RWPE2 (cell line): ENCODE measurements at regions not wholly inside any gene's neighbourhood (a gene's known extent, or its start where the extent isn't known, plus 50 kb on each side); places are given as distances from the start of the nearest gene placed in this dataset.

Experiments
- ATAC-seq: fragments of 200-7000 bp; cut with Tn5 transposase; 3 replicates; pipeline ENCODE4 v1.9.1; 2021; ENCODE audit warnings: low read depth
- DNase-seq: peaks from one replicate; pipeline ENCODE4 v3.0.0-alpha.2; 2020; ENCODE audit warnings: low spot score
- H3K27ac ChIP-seq: fragments of 450-650 bp; 2 replicates; pipeline ENCODE4 v1.5.1; 2017; ENCODE audit warnings: mild to moderate bottlenecking; ENCODE audit not compliant: poor library complexity, severe bottlenecking
- H3K27me3 ChIP-seq: fragments of 250-450 bp; sonication (Bioruptor Pico); 2 replicates; pipeline ENCODE4 v1.5.1; 2021; ENCODE audit warnings: mild to moderate bottlenecking, moderate library complexity; ENCODE audit not compliant: insufficient read depth, poor library complexity, severe bottlenecking
- H3K36me3 ChIP-seq: fragments of 250-450 bp; sonication (Bioruptor Pico); 2 replicates; pipeline ENCODE4 v1.5.1; 2020; ENCODE audit warnings: low read depth, mild to moderate bottlenecking, moderate library complexity
- H3K4me1 ChIP-seq: fragments of 250-450 bp; sonication (Bioruptor Pico); 2 replicates; pipeline ENCODE4 v1.5.1; 2021; ENCODE audit warnings: mild to moderate bottlenecking, moderate library complexity; ENCODE audit not compliant: insufficient read depth, poor library complexity, severe bottlenecking
- H3K4me3 ChIP-seq: fragments of 250-450 bp; sonication (Bioruptor Pico); 2 replicates; pipeline ENCODE4 v1.5.1; 2021; ENCODE audit warnings: mild to moderate bottlenecking, moderate library complexity; ENCODE audit not compliant: severe bottlenecking
- H3K9me3 ChIP-seq: fragments of 250-450 bp; sonication (Bioruptor Pico); 2 replicates; pipeline ENCODE4 v1.5.1; 2021; ENCODE audit warnings: mild to moderate bottlenecking, moderate library complexity; ENCODE audit not compliant: severe bottlenecking
- TF ChIP-seq, protein P1 (sequence below): fragments of 450-650 bp; IDR thresholded peaks from one replicate; pipeline ENCODE4 v1.5.1; 2017; ENCODE audit warnings: mild to moderate bottlenecking, moderate library complexity; ENCODE audit not compliant: poor library complexity, severe bottlenecking

DNA sequence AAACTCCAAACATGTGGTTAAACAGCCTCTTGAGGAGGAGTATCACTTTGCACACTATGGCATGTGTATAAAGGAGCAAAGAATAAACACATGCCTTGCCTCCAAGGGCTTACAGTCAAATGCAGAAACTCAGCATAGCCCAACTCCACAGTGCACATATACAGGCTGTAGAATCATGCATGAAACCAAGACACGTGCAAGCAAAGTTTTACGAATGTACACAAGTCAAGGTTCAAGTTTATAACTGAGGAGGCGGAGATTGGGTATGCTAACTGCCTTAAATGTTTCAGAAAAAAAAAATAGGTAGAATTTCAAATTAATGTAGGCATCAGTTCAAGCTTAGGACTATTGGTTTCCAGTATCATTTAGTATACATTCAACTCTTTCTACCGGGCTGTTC lies 321.1 kb downstream of the SOX9 start:
- no peak for ATAC-seq
- H3K4me1 ChIP-seq: no peaks in the 10 kb centered on the region
- DNase-seq: no peak
- no peaks in the 10 kb centered on the region for H3K36me3 ChIP-seq
- H3K27ac ChIP-seq: no peak overlapping the region
- TF ChIP-seq, protein P1, sequence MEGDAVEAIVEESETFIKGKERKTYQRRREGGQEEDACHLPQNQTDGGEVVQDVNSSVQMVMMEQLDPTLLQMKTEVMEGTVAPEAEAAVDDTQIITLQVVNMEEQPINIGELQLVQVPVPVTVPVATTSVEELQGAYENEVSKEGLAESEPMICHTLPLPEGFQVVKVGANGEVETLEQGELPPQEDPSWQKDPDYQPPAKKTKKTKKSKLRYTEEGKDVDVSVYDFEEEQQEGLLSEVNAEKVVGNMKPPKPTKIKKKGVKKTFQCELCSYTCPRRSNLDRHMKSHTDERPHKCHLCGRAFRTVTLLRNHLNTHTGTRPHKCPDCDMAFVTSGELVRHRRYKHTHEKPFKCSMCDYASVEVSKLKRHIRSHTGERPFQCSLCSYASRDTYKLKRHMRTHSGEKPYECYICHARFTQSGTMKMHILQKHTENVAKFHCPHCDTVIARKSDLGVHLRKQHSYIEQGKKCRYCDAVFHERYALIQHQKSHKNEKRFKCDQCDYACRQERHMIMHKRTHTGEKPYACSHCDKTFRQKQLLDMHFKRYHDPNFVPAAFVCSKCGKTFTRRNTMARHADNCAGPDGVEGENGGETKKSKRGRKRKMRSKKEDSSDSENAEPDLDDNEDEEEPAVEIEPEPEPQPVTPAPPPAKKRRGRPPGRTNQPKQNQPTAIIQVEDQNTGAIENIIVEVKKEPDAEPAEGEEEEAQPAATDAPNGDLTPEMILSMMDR: no peak
- H3K4me3 ChIP-seq: no peak overlapping the region
- no peaks in the 10 kb centered on the region for H3K27me3 ChIP-seq
- H3K9me3 ChIP-seq: no peaks in the 10 kb centered on the region

DNA sequence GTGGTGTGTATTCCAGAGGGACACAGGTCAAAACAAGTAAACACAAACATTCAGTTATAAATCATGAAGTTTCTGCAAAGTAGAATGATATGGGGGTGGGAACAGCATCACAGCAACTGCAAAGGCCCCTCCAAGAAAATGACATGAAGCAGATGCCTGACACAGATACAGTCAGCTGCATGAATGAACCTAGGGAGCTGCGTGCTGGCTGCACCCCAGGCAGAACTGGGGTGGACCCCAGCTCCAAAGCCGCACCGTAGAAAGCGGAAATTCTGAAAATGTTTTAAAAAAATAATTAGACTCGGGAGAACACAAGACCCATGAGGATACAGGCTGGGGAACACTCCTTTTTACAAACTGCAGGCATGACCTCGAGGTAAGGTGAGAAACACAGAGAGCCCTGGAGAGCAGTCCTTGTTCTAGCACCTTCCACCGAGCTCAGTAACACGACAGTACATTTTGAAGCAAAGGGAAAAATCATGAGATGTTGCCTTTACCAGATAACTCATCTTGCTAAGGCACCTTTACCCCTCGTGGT lies 323.8 kb downstream of the SOX9 start:
- Histone ChIP-seq H3K9me3 (no peaks in the 10 kb centered on the region), H3K27ac (no peak overlapping the region), H3K27me3 (no peaks in the 10 kb centered on the region), H3K4me1 (no peaks in the 10 kb centered on the region), H3K36me3 (no peaks in the 10 kb centered on the region), H3K4me3 (no peak overlapping the region)
- TF ChIP-seq, protein P1: no peak
- DNase-seq: no peak
- no peak for ATAC-seq

DNA sequence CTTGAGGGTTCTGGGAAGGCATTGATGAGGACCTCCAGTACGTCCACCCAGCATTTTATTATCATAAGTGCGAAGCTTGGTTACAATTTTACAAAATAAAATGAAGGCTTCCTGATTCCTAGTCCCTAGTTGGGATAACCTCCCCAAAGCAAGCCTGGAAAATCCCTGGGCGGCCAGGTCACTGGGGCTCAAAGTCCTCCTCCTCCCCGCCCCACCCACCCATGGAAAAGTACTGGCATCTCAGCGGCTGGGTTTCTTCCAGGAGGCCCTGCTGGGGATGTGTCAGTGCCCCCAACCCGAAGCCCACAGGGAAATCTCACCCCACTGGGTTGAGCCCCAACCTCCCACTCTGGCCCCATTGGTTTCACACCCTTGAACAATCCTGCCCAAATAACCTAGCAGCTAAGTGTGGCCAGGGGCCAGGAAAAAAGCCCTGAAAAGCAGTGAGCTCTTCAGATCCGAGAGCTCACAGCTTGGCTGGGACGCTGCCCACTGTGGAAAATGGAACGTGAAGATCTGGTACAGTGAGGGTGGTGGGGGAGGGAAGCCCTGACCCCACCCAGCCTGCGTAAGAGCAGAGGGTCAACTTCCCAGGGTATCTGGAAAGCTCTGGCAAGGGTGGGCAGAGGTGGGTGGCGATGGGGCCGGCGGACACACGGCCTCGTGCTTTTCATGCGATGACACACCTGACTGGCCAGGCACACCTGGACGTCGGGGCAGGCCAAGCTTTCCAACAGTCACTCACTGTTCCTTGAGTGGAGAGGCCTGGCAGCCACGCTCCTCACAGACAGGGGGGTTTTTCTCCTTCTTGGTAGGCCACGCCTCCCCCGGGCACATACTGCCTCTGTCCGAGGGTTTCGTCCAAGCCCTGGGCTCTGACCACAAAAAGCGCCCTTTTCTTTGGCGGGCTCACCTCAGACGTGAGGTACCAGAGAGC lies 324.5 kb downstream of the SOX9 start:
- H3K27ac ChIP-seq: no peak overlapping the region
- H3K36me3 ChIP-seq: no peaks in the 10 kb centered on the region
- TF ChIP-seq, protein P1: no peak
- H3K4me3 ChIP-seq: no peak overlapping the region
- no peaks in the 10 kb centered on the region for H3K9me3 ChIP-seq
- DNase-seq (no peak), ATAC-seq (no peak)
- no peaks in the 10 kb centered on the region for H3K27me3 ChIP-seq
- no peaks in the 10 kb centered on the region for H3K4me1 ChIP-seq

DNA sequence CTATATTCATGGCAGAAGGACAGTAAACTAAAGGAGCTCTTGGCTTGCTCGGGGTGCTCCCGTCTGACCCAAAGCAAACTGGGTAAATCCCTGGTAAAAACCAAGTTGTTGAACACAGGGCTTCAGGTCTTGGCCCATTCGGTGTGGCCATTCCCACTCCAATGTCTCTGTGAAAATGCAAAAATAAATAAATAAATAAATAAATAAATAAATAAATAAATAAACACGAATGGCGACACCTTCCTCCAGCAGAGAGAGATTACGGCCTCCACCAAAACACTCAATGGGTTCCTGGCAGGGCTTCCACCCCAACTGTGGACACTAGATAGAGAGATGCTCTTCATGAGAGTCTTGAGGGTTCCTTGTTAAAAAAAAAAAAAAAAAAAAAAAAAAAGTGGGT lies 325.3 kb downstream of the SOX9 start:
- Histone ChIP-seq H3K4me3 (no peak overlapping the region), H3K9me3 (no peaks in the 10 kb centered on the region), H3K27ac (no peak overlapping the region), H3K27me3 (no peaks in the 10 kb centered on the region), H3K36me3 (no peaks in the 10 kb centered on the region), H3K4me1 (no peaks in the 10 kb centered on the region)
- TF ChIP-seq, protein P1: no peak
- DNase-seq: no peak
- ATAC-seq: no peak
